SK-N-SH treated with all-trans-retinoic acid at 6 μM for 48 hours (cell line): ENCODE measurements at regions not wholly inside any gene's neighbourhood (a gene's known extent, or its start where the extent isn't known, plus 50 kb on each side); places are given as distances from the start of the nearest gene placed in this dataset.
"Not testable (repeated sequence)": the region's sequence is repeated elsewhere in the genome, so short reads cannot be mapped to it uniquely, and the experiment has no call there.

ENCODE experiments used
- ATAC-seq: fragments of 200-7000 bp; cut with Tn5 transposase; 3 replicates; pipeline ENCODE4 v1.9.1; 2020; ENCODE audit warnings: mild to moderate bottlenecking, moderate library complexity
- ARNTL ChIP-seq: fragments of 450-650 bp; formaldehyde crosslinking; IDR thresholded peaks from 2 replicates; pipeline ENCODE4 v1.5.0; 2020; ENCODE audit warnings: low read depth, mild to moderate bottlenecking, moderate library complexity, borderline replicate concordance
- BACH2 ChIP-seq: fragments of 250-450 bp; sonication (Bioruptor Pico); IDR thresholded peaks from 2 replicates; pipeline ENCODE4 v1.9.0; 2021; ENCODE audit warnings: mild to moderate bottlenecking, borderline replicate concordance
- CREB5 ChIP-seq: fragments of 250-450 bp; sonication (Bioruptor Pico); IDR thresholded peaks from 2 replicates; pipeline ENCODE4 v1.5.1; 2020; ENCODE audit warnings: low read depth, mild to moderate bottlenecking, moderate library complexity
- CSDC2 ChIP-seq: fragments of 250-450 bp; sonication (Bioruptor Pico); IDR thresholded peaks from 2 replicates; pipeline ENCODE4 v1.5.0; 2020; ENCODE audit warnings: mild to moderate bottlenecking, moderate library complexity
- CSRNP3 ChIP-seq: fragments of 250-450 bp; sonication (Bioruptor Pico); IDR thresholded peaks from 2 replicates; pipeline ENCODE4 v1.5.1; 2021; ENCODE audit warnings: mild to moderate bottlenecking, moderate library complexity
- ESRRG ChIP-seq: fragments of 250-450 bp; sonication (Bioruptor Pico); IDR thresholded peaks from 2 replicates; pipeline ENCODE4 v1.6.1; 2021; ENCODE audit warnings: mild to moderate bottlenecking
- GLIS3 ChIP-seq: fragments of 250-450 bp; sonication (Bioruptor Pico); IDR thresholded peaks from 2 replicates; pipeline ENCODE4 v1.5.0; 2020; ENCODE audit warnings: mild to moderate bottlenecking, moderate library complexity
- OSR1 ChIP-seq: fragments of 250-450 bp; sonication (Bioruptor Pico); IDR thresholded peaks from 2 replicates; pipeline ENCODE4 v1.8.0; 2022; ENCODE audit warnings: moderate library complexity, mild to moderate bottlenecking, inconsistent platforms
- PATZ1 ChIP-seq: fragments of 250-450 bp; sonication (Bioruptor Pico); IDR thresholded peaks from 2 replicates; pipeline ENCODE4 v1.8.0; 2020; ENCODE audit warnings: mild to moderate bottlenecking, moderate library complexity, borderline replicate concordance
- POU6F1 ChIP-seq: fragments of 250-450 bp; sonication (Bioruptor Pico); IDR thresholded peaks from 2 replicates; pipeline ENCODE4 v1.8.0; 2021; ENCODE audit warnings: low read depth, mild to moderate bottlenecking, moderate library complexity, borderline replicate concordance
- RARB ChIP-seq: fragments of 250-450 bp; sonication (Bioruptor Pico); IDR thresholded peaks from 2 replicates; pipeline ENCODE4 v1.8.0; 2021; ENCODE audit warnings: mild to moderate bottlenecking, moderate library complexity
- TOX ChIP-seq: fragments of 250-450 bp; sonication (Bioruptor Pico); IDR thresholded peaks from 2 replicates; pipeline ENCODE4 v1.8.0; 2021; ENCODE audit warnings: mild to moderate bottlenecking, moderate library complexity, borderline replicate concordance
- TSHZ2 ChIP-seq: fragments of 250-450 bp; sonication (Bioruptor Pico); IDR thresholded peaks from 2 replicates; pipeline ENCODE4 v1.5.0; 2020; ENCODE audit warnings: mild to moderate bottlenecking, moderate library complexity
- ZFP3 ChIP-seq: fragments of 250-450 bp; sonication (Bioruptor Pico); IDR thresholded peaks from 2 replicates; pipeline ENCODE4 v1.5.0; 2020; ENCODE audit warnings: mild to moderate bottlenecking, moderate library complexity
- ZFP30 ChIP-seq: fragments of 450-650 bp; formaldehyde crosslinking; IDR thresholded peaks from 2 replicates; pipeline ENCODE4 v1.5.0; 2022; ENCODE audit warnings: mild to moderate bottlenecking, moderate library complexity
- ZNF565 ChIP-seq: fragments of 450-650 bp; formaldehyde crosslinking; conservative IDR thresholded peaks from 2 replicates; pipeline ENCODE4 v1.5.0; 2020; ENCODE audit warnings: low read depth, mild to moderate bottlenecking, moderate library complexity
- ZNF70 ChIP-seq: fragments of 450-650 bp; formaldehyde crosslinking; IDR thresholded peaks from 2 replicates; pipeline ENCODE4 v1.5.0; 2020; ENCODE audit warnings: mild to moderate bottlenecking, moderate library complexity
- ZNF8 ChIP-seq: fragments of 450-650 bp; formaldehyde crosslinking; IDR thresholded peaks from 2 replicates; pipeline ENCODE4 v1.5.0; 2020; ENCODE audit warnings: mild to moderate bottlenecking, moderate library complexity

GRCh38 chr5:120174089-120174488 lies 290.0 kb upstream of the PRR16 start:
- no peak for TF ChIP-seq CSRNP3 (CRISPR knock-in tag)
- no peak for TF ChIP-seq CREB5 (CRISPR knock-in tag)
- TF ChIP-seq TOX (CRISPR knock-in tag) = no peak
- no peak for TF ChIP-seq RARB (CRISPR knock-in tag)
- no peak for TF ChIP-seq OSR1 (CRISPR knock-in tag)
- ATAC-seq = no peak

GRCh38 chr5:120181238-120181637 lies 282.9 kb upstream of the PRR16 start:
- not testable (repeated sequence) for ATAC-seq

GRCh38 chr5:120194650-120195049 lies 269.4 kb upstream of the PRR16 start:
- ATAC-seq = not testable (repeated sequence)

DNA sequence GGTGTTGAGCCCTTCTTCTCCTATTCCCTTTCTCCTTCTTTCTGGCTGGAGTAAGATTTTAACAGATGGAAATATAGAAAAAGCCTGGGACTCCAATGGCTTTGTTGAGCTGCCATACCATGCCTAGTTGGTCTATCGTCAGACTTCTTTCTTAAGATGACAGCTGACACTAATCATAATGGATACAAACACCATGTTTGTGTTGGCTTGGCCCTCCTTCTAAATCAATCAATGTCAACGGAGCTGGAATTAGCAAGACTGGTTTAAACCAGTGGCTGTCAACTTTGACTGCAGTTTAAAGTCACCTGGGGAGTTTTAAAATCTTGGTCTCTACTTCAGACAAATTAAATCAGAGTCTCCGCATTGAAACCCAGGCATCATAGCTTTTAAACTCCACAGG lies 264.5 kb upstream of the PRR16 start:
- ATAC-seq = no peak
- TF ChIP-seq ESRRG (CRISPR knock-in tag) = no peak
- TF ChIP-seq CREB5 (CRISPR knock-in tag) = no peak
- no peak for TF ChIP-seq BACH2 (CRISPR knock-in tag)
- no peak for TF ChIP-seq ZNF70 (CRISPR knock-in tag)
- no peak for TF ChIP-seq TOX (CRISPR knock-in tag)
- no peak for TF ChIP-seq CSDC2 (CRISPR knock-in tag)
- no peak for TF ChIP-seq CSRNP3 (CRISPR knock-in tag)
- TF ChIP-seq ARNTL = no peak
- TF ChIP-seq POU6F1 (CRISPR knock-in tag) = no peak
- TF ChIP-seq ZNF565 (CRISPR knock-in tag) = no peak
- TF ChIP-seq PATZ1 (CRISPR knock-in tag) = no peak
- TF ChIP-seq ZFP3 = no peak
- no peak for TF ChIP-seq RARB (CRISPR knock-in tag)
- TF ChIP-seq OSR1 (CRISPR knock-in tag) = no peak
- TF ChIP-seq ZNF8 (CRISPR knock-in tag) = no peak
- TF ChIP-seq TSHZ2 = no peak
- no peak for TF ChIP-seq GLIS3 (CRISPR knock-in tag)
- no peak for TF ChIP-seq ZFP30 (CRISPR knock-in tag)
